ENCODE measurements at regions not wholly inside any gene's neighbourhood (a gene's known extent, or its start where the extent isn't known, plus 50 kb on each side); places are given as distances from the start of the nearest gene placed in this dataset.

- TF ChIP-seq CTCF (IDR thresholded peaks at IDR 0.05; ENCODE audit: poor library complexity) = no peak
- no peak for TF ChIP-seq EZH2 (IDR thresholded peaks at IDR 0.05; ENCODE audit: borderline replicate concordance)
- no peak for TF ChIP-seq EZH2phosphoT487 (IDR thresholded peaks at IDR 0.05; ENCODE audit: low read depth, severe bottlenecking, unreplicated experiment)
Measured at GRCh38 chr2:65687614-65688013, 255.2 kb upstream of the SPRED2 start.
